ENCODE measurements at regions not wholly inside any gene's neighbourhood (a gene's known extent, or its start where the extent isn't known, plus 50 kb on each side); places are given as distances from the start of the nearest gene placed in this dataset.

DNA sequence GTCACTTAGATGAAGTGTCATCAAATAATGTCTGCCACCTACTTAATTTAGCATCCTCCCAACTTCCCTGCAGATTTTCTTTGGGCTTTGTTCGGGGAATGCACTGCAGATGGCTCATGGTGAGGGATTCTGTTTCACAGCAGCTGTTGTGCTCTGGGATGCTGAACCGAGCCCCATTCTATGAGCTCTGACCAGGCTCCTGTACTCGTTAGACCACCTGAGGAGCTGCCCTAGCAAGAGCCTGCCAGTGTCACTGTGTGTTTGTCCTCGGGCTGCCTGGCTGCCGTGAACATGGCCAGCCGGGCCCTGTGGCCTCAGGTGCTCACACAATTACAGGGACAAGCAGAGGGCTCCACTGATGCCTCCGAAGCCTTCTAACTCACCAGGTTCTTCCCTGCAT is 238.8 kb upstream of the ECI2 start:
- Histone ChIP-seq H3K4me2 (ENCODE audit: low read length) (no peak overlapping the region), H2AFZ (ENCODE audit: low read length) (no peak overlapping the region), H3K27me3 (ENCODE audit: insufficient read depth, low read length) (no peaks in the 10 kb centered on the region), H3K36me3 (ENCODE audit: insufficient read depth, low read length) (no peaks in the 10 kb centered on the region), H3K27ac (ENCODE audit: low read depth, low read length, poor library complexity, severe bottlenecking) (no peak overlapping the region), H3K9ac (ENCODE audit: low read length) (no peak overlapping the region), H3K4me1 (ENCODE audit: insufficient read depth, low read length, severe bottlenecking) (no peaks in the 10 kb centered on the region), H3F3A (ENCODE audit: insufficient read depth, low read length) (no peaks in the 10 kb centered on the region), H3K9me3 (ENCODE audit: low read length) (no peaks in the 10 kb centered on the region), H3K79me2 (ENCODE audit: insufficient read depth, low read length) (no peaks in the 10 kb centered on the region), H3K4me3 (ENCODE audit: low read depth, low read length, poor library complexity, severe bottlenecking) (no peak overlapping the region), H4K20me1 (ENCODE audit: insufficient read depth, low read length) (no peaks in the 10 kb centered on the region), H3K9me2 (ENCODE audit: low read depth, low read length) (no peaks in the 10 kb centered on the region)
- no peak for TF ChIP-seq EZH2 (IDR thresholded peaks at IDR 0.05; ENCODE audit: borderline replicate concordance, low read length)
- TF ChIP-seq, protein P1, sequence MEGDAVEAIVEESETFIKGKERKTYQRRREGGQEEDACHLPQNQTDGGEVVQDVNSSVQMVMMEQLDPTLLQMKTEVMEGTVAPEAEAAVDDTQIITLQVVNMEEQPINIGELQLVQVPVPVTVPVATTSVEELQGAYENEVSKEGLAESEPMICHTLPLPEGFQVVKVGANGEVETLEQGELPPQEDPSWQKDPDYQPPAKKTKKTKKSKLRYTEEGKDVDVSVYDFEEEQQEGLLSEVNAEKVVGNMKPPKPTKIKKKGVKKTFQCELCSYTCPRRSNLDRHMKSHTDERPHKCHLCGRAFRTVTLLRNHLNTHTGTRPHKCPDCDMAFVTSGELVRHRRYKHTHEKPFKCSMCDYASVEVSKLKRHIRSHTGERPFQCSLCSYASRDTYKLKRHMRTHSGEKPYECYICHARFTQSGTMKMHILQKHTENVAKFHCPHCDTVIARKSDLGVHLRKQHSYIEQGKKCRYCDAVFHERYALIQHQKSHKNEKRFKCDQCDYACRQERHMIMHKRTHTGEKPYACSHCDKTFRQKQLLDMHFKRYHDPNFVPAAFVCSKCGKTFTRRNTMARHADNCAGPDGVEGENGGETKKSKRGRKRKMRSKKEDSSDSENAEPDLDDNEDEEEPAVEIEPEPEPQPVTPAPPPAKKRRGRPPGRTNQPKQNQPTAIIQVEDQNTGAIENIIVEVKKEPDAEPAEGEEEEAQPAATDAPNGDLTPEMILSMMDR (IDR thresholded peaks at IDR 0.05; ENCODE audit: low read length) = no peak

DNA sequence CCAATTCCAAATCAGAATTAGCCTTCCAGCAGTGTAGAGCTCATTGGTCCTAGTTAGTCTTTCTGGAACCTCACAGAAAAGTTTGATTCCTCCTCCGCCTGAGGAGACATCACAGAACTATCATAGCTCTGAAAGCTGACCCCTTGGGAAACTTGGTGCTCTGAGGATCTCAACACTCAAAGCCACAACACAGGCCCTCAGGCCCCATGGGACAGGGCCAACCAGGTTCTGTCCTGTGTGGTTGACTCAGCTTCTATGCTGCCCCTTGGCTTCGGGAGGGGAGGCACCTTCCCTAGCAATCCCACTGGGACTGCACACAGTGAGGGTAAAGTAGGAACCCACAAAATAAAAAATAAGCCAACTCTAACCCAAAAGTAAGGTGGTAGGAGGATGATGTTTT is 237.5 kb upstream of the ECI2 start:
- Histone ChIP-seq H3K27ac (ENCODE audit: low read depth, low read length, poor library complexity, severe bottlenecking) (no peak overlapping the region), H3K9ac (ENCODE audit: low read length) (no peak overlapping the region), H3K4me2 (ENCODE audit: low read length) (no peak overlapping the region), H3K4me1 (ENCODE audit: insufficient read depth, low read length, severe bottlenecking) (no peaks in the 10 kb centered on the region), H3K27me3 (ENCODE audit: insufficient read depth, low read length) (no peaks in the 10 kb centered on the region), H4K20me1 (ENCODE audit: insufficient read depth, low read length) (no peaks in the 10 kb centered on the region), H2AFZ (ENCODE audit: low read length) (no peak overlapping the region), H3K36me3 (ENCODE audit: insufficient read depth, low read length) (no peaks in the 10 kb centered on the region), H3K9me2 (ENCODE audit: low read depth, low read length) (no peaks in the 10 kb centered on the region), H3K9me3 (ENCODE audit: low read length) (no peaks in the 10 kb centered on the region), H3F3A (ENCODE audit: insufficient read depth, low read length) (no peaks in the 10 kb centered on the region), H3K79me2 (ENCODE audit: insufficient read depth, low read length) (no peaks in the 10 kb centered on the region), H3K4me3 (ENCODE audit: low read depth, low read length, poor library complexity, severe bottlenecking) (no peak overlapping the region)
- TF ChIP-seq, protein P1 (IDR thresholded peaks at IDR 0.05; ENCODE audit: low read length) = no peak
- TF ChIP-seq EZH2 (IDR thresholded peaks at IDR 0.05; ENCODE audit: borderline replicate concordance, low read length) = no peak

DNA sequence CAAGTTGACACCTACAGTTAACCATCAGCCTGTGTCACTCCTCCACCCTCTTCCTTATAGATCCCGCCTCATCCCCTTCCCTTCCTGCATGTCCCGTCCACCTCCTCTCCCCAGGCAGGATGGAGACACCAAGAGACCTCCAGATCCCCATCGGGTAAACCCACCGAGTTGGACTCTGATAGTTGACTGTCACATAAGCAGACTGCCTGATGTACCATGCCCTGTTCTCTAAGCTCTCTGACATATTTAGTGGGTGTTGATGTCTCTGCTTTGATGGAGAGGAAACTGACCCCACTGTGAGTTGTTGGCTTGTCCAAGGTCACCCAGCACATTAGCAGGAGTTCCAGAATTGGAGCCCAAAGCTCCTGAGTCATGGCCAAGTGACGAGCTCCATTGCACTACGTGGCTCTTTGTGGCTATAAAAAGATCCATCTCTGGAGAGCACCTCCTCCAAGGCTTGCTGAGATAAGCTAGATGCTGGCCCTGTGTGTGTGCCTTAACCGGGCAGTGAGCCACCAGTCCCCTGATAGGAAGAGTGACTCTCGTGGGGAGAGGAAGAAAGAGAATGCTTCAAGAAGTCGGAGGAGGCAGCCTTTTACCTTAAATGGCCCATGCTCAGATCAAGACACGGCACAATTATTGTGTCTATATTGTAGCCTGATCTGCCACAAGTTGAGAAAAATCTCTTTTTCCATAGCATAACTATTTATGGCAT is 236.0 kb upstream of the ECI2 start:
- TF ChIP-seq EZH2 (IDR thresholded peaks at IDR 0.05; ENCODE audit: borderline replicate concordance, low read length) = no peak
- TF ChIP-seq, protein P1 (IDR thresholded peaks at IDR 0.05; ENCODE audit: low read length) = no peak
- H3K4me1 ChIP-seq (ENCODE audit: insufficient read depth, low read length, severe bottlenecking) = no peaks in the 10 kb centered on the region
- H3K79me2 ChIP-seq (ENCODE audit: insufficient read depth, low read length) = no peaks in the 10 kb centered on the region
- H3K4me3 ChIP-seq (ENCODE audit: low read depth, low read length, poor library complexity, severe bottlenecking) = no peak overlapping the region
- no peaks in the 10 kb centered on the region for H3K9me3 ChIP-seq (ENCODE audit: low read length)
- H3K27ac ChIP-seq (ENCODE audit: low read depth, low read length, poor library complexity, severe bottlenecking) = no peak overlapping the region
- H3K9ac ChIP-seq (ENCODE audit: low read length) = no peak overlapping the region
- H2AFZ ChIP-seq (ENCODE audit: low read length) = no peak overlapping the region
- H3F3A ChIP-seq (ENCODE audit: insufficient read depth, low read length) = no peaks in the 10 kb centered on the region
- H4K20me1 ChIP-seq (ENCODE audit: insufficient read depth, low read length) = no peaks in the 10 kb centered on the region
- H3K9me2 ChIP-seq (ENCODE audit: low read depth, low read length) = no peaks in the 10 kb centered on the region
- no peaks in the 10 kb centered on the region for H3K27me3 ChIP-seq (ENCODE audit: insufficient read depth, low read length)
- H3K4me2 ChIP-seq (ENCODE audit: low read length) = no peak overlapping the region
- H3K36me3 ChIP-seq (ENCODE audit: insufficient read depth, low read length) = no peaks in the 10 kb centered on the region

Measured in OCI-LY1 (cell line).